Uterus (tissue), 3 donors: ENCODE measurements at regions not wholly inside any gene's neighbourhood (a gene's known extent, or its start where the extent isn't known, plus 50 kb on each side); places are given as distances from the start of the nearest gene placed in this dataset.

Experiments
- DNase-seq, 2 donors: peaks; one replicate each; pipeline ENCODE4 v3.0.0-alpha.2; 2019 to 2020
- H3K27ac ChIP-seq, 2 donors: fragments of 200-600 bp; sonication (generic); 1 replicate in 1 of 2; 2 replicates in 1 of 2; pipeline ENCODE4 v1.5.1; 2016 to 2018
- H3K27me3 ChIP-seq, 2 donors: fragments of 200-600 bp; sonication (generic); one replicate each; pipeline ENCODE4 v1.5.1; 2018 to 2019; ENCODE audit warnings: control low read depth in 1 of 2
- H3K36me3 ChIP-seq, 2 donors: fragments of 200-600 bp; sonication (generic); one replicate each; pipeline ENCODE4 v1.5.1; 2019; ENCODE audit warnings: control low read depth in 1 of 2
- H3K4me1 ChIP-seq, 2 donors: fragments of 200-600 bp; sonication (generic); one replicate each; pipeline ENCODE4 v1.5.1; 2018 to 2019; ENCODE audit warnings: control low read depth in 1 of 2
- H3K4me3 ChIP-seq, 2 donors: fragments of 200-600 bp; sonication (generic); 1 replicate in 1 of 2; 2 replicates in 1 of 2; pipeline ENCODE4 v1.5.1; 2018 to 2019; ENCODE audit warnings: mild to moderate bottlenecking in 1 of 2
- H3K9me3 ChIP-seq, 2 donors: fragments of 200-600 bp; sonication (generic); one replicate each; pipeline ENCODE4 v1.5.1; 2019; ENCODE audit warnings: control low read depth in 1 of 2
- CTCF ChIP-seq, 4 experiments: fragments of 200-600 bp in 2 of 4; fragments of 450-650 bp in 2 of 4; sonication (generic) in 2 of 4; IDR thresholded peaks; one replicate each; pipeline ENCODE4 v1.5.1; 2016 to 2019; ENCODE audit warnings: antibody characterized with exemption in 4 of 4, mild to moderate bottlenecking in 2 of 4, moderate library complexity in 1 of 4
- POLR2A ChIP-seq, 2 donors: fragments of 450-650 bp; IDR thresholded peaks; one replicate each; pipeline ENCODE4 v1.6.1; 2016; ENCODE audit warnings: antibody characterized with exemption in 2 of 2, mild to moderate bottlenecking in 1 of 2, moderate library complexity in 1 of 2
- intact Hi-C: fragments of 100-400 bp; cut with DNase I; formaldehyde crosslinking; loops from one replicate; pipeline ENCODE4 v1.15.1; 2023; ENCODE audit warnings: low total_unique reads
- donor health status: DM: yes; HTN: yes; CAD: no.

GRCh38 chr9:81224166-81225081, 464.9 kb downstream of the TLE1 start:
- Histone ChIP-seq H3K36me3 (no peaks in the 10 kb centered on the region), H3K4me1 (no peaks in the 10 kb centered on the region), H3K4me3 (no peak overlapping the region), H3K27me3 (no peaks in the 10 kb centered on the region), H3K27ac (no peak overlapping the region), H3K9me3 (no peaks in the 10 kb centered on the region)
- intact Hi-C loops: no loop called here
- DNase-seq: no peak
- TF ChIP-seq POLR2A (IDR thresholded peaks at IDR 0.05): no peak
- TF ChIP-seq CTCF (IDR thresholded peaks at IDR 0.05): no peak

GRCh38 chr9:81214975-81215374, 474.4 kb downstream of the TLE1 start:
- H3K36me3 ChIP-seq: no peaks in the 10 kb centered on the region
- DNase-seq: no peak
- no peaks in the 10 kb centered on the region for H3K9me3 ChIP-seq
- H3K4me3 ChIP-seq: no peak overlapping the region
- no peak for TF ChIP-seq CTCF (IDR thresholded peaks at IDR 0.05)
- TF ChIP-seq POLR2A (IDR thresholded peaks at IDR 0.05): no peak
- H3K27ac ChIP-seq: no peak overlapping the region
- intact Hi-C loops: no loop called here
- H3K4me1 ChIP-seq: no peaks in the 10 kb centered on the region
- no peaks in the 10 kb centered on the region for H3K27me3 ChIP-seq

- no peaks in the 10 kb centered on the region for H3K36me3 ChIP-seq
- intact Hi-C loops: no loop called here
Observed at GRCh38 chr9:81213456-81213855, 475.9 kb downstream of the TLE1 start.

GRCh38 chr9:81211741-81212140, 477.6 kb downstream of the TLE1 start:
- DNase-seq: no peak
- Histone ChIP-seq H3K4me1 (no peaks in the 10 kb centered on the region), H3K9me3 (no peaks in the 10 kb centered on the region), H3K27ac (no peak overlapping the region), H3K27me3 (no peaks in the 10 kb centered on the region), H3K4me3 (no peak overlapping the region), H3K36me3 (no peaks in the 10 kb centered on the region)
- no peak for TF ChIP-seq CTCF (IDR thresholded peaks at IDR 0.05)
- TF ChIP-seq POLR2A (IDR thresholded peaks at IDR 0.05): no peak
- intact Hi-C loops: no loop called here

More at GRCh38 chr9:81213456-81213855, 475.9 kb downstream of the TLE1 start:
- Histone ChIP-seq H3K27me3 (no peaks in the 10 kb centered on the region), H3K4me1 (no peaks in the 10 kb centered on the region), H3K9me3 (no peaks in the 10 kb centered on the region), H3K27ac (no peak overlapping the region), H3K4me3 (no peak overlapping the region)
- DNase-seq: no peak
- TF ChIP-seq CTCF (IDR thresholded peaks at IDR 0.05): no peak

- H3K36me3 ChIP-seq: no peaks in the 10 kb centered on the region
- DNase-seq: no peak
- no peak overlapping the region for H3K27ac ChIP-seq
- no peak overlapping the region for H3K4me3 ChIP-seq
- H3K4me1 ChIP-seq: no peaks in the 10 kb centered on the region
- TF ChIP-seq POLR2A (IDR thresholded peaks at IDR 0.05) (no peak), CTCF (IDR thresholded peaks at IDR 0.05) (no peak)
- no peaks in the 10 kb centered on the region for H3K9me3 ChIP-seq
- intact Hi-C loops: no loop called here
- H3K27me3 ChIP-seq: no peaks in the 10 kb centered on the region
Observed at GRCh38 chr9:81207651-81208050, 481.7 kb downstream of the TLE1 start.
